ENCODE measurements at regions not wholly inside any gene's neighbourhood (a gene's known extent, or its start where the extent isn't known, plus 50 kb on each side); places are given as distances from the start of the nearest gene placed in this dataset.

DNA sequence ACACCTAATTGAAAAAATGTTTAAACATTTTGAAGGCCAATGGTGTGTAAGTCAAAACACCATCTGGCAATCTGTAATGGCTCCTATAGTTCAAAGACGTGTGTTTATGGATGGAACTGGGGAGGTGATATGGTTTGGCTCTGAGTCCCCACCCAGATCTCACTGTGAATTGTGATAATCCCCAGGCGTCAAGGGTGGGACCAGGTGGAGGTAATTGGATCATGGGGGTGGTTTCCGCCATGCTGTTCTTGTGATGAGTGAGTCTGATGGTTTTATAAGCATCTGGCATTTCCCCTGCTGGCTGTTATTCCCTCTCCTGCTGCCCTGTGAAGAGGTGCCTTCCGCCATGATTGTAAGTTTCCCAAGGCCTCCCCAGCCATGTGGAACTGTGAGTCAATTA, 52.2 kb downstream of the ADRA2C start:
- Mint-ChIP-seq H3K27ac (no peak overlapping the region), H3K36me3 (no peaks in the 10 kb centered on the region), H3K9me3 (no peaks in the 10 kb centered on the region), H3K4me3 (no peak overlapping the region), H3K4me1 (peaks cover 7% of the 10 kb centered on the region)
- ATAC-seq (no peak), DNase-seq (ENCODE audit: low spot score in 2 of 2) (no peak)

DNA sequence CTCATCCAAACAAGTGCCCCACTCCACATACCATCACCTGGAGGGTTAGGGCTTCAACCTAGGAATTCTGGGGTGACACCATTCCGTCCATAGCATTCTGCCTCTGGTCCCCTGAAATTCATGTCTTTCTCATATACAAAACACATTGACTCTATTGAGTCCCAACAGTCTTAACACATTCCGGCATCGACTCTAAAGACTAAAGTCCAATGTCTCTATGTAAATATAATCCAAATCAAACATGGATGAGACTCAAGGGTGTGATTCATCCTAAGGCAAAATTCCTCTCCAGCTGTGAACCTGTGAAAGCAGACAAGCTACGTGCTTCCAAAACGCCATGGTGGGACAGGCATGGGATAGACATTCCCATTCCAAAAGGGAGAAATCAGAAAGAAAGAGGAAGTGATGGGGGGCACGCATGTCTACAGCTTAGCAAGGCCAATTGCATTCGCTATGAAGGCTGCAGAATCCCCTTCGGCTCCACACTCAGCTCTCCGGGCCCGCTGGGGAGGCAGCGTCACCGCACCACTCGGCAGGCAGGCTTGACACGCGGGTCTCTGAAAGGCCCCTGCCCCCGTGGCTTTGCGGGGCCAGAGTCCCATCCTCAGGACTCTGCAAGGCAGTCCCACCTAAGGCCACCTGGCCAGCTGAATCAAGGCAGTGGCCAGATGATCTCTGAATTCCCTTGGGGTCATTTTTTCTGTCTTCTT, 53.2 kb downstream of the ADRA2C start:
- no peak for DNase-seq (ENCODE audit: low spot score in 2 of 2)
- Mint-ChIP-seq H3K27ac (no peak overlapping the region), H3K9me3 (no peaks in the 10 kb centered on the region), H3K4me1 (peaks cover 7% of the 10 kb centered on the region), H3K4me3 (no peak overlapping the region), H3K36me3 (no peaks in the 10 kb centered on the region)
- ATAC-seq: no peak

DNA sequence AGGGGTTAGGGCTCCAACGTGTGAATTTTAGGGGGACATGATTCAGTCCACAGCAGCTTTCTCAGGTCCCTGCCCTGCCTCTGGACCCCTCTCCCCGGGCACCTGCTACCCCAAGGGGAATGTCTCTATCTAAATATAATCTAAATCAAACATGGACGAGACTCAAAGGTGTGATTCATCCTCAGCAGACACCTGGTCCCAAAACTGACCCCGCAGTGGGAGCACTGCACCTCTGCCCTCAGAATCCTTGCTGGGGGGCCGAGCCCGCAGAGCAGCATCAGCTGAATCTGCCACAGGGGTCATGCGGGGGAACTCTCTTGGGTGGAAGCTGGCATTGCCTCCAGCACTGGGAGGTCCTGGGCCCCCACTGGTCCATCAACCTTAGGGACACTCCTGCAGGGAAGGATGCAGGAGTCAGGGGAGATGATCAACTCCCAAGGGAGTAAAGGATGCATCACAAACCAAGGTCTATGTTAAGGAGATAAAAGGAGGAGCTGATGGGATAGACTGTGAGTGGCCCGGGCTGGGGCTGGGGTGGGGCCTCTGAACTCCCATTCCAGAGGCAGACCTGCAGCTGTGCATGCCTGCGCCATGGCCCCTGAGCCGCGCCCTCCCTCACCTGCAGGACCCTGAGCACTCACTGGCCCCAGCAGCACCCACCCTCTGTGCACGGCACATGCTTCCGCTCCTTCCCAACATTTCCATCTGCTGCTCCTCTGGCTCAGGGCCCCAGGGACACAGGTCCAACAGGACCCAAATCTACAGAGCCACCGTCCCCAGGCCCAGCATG, 54.0 kb downstream of the ADRA2C start:
- DNase-seq (ENCODE audit: low spot score in 2 of 2): no peak
- no peak for ATAC-seq
- no peak overlapping the region for H3K27ac Mint-ChIP-seq
- H3K4me3 Mint-ChIP-seq: no peak overlapping the region
- peaks cover 13% of the 10 kb centered on the region for H3K4me1 Mint-ChIP-seq
- no peaks in the 10 kb centered on the region for H3K9me3 Mint-ChIP-seq
- H3K36me3 Mint-ChIP-seq: no peaks in the 10 kb centered on the region

DNA sequence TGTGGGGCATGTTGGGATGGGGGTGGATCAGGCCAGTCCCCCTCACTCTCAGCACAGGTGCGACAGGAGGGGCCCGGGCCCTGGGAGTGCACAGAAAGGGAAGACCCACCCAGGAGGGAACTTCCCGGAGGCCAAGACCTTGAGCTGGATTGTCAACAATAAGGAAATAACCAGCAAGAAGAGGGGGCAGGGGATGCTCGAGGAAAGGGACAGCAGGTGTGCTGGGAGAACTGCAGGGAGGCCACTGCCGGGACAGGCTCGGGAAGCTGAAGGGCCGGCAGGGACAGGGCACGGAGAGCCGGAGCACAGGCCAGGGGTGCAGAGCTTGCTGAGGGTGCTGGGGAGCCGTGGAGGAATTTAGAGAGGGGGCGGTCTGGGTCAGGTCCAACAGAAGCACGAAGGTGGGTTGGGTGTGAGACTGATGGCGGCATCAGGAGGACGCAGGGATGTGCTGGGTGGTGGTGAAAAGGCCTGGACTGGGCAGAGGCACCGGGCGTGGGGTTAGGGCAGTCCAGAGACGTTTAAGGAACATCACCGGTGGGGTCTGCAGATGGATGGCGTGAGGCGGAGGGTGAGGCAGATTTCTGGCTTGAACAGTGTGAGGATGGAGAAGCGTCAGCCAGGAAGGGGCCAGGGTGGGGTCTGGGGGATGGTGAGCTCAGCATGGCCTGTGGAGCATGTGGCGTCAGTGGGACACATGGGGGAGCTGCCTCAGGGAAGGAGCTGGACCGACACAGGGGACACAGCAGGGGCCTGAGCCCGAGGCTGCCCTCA, 54.8 kb downstream of the ADRA2C start:
- Mint-ChIP-seq H3K4me1 (peaks cover 14% of the 10 kb centered on the region), H3K27ac (no peak overlapping the region), H3K9me3 (no peaks in the 10 kb centered on the region), H3K36me3 (no peaks in the 10 kb centered on the region), H3K4me3 (no peak overlapping the region)
- no peak for DNase-seq (ENCODE audit: low spot score in 2 of 2)
- no peak for ATAC-seq

DNA sequence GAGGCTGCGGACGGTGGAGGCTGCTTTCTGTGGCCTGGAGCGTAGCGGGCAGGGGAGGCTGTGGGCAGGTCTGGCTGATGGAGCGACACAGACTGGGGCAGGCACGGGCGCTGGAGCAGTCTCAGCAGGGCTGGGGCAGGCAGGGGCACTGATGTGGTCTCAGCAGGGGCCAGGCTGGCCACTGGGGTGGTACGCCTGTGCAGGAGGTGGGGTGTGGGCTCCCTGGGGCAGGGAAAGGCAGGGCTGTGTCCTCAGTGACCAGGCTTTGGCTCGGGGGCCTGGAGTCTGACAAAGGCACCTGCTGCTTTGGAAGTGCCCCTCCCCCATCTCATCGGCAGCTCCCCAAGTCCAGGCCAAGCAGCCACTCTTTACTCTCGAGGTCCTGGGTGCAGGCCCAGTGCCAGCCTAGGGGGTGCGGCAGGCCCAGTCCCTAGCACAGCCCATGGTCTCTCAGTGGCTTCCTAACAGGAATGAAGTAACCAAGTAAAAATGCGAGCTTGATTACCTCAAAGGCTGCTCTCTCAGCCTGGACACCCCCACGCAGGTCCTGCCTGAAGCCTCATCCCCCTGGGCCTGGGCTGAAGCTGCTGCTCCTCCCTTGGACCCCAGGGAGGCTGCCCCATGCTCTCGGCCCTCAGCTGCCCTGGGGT, 55.5 kb downstream of the ADRA2C start:
- Mint-ChIP-seq H3K4me1 (peaks cover 14% of the 10 kb centered on the region), H3K27ac (no peak overlapping the region), H3K36me3 (no peaks in the 10 kb centered on the region), H3K9me3 (no peaks in the 10 kb centered on the region), H3K4me3 (no peak overlapping the region)
- DNase-seq (ENCODE audit: low spot score in 2 of 2): no peak
- no peak for ATAC-seq

DNA sequence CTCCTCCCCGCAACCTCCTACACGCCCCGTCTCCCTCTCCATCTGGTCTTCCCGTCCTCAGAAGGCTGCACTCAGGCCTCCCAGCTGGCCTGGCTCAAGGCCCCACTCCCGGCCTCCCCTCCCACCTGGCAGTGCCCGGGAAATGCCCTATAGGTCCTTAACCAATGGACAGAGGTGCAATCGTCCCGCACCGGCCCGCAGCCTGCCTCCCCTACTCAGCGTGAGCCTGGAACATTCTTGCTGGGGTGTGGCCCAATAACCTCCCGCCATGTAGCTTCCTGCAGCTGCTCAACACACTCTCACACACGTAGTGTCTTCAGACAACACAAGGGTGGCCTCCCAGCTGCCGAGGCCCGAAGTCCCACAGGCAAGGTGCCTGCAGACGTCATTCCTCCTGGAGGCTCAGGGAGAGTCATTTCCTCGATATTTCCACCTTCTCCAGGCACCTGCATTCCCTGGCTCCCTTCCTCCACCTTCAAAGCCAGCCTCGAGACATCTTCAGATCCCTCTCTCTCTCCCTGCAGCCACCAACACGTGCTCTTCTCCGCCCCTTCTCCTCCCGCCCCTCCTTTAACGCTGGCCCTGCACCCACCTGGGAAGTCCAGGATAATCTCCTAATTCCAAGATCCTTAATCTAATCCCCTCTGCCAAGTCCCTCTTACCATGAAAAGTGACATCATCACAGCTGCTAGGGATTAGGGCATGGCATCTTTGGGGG, 56.2 kb downstream of the ADRA2C start:
- Mint-ChIP-seq H3K4me3 (no peak overlapping the region), H3K27ac (no peak overlapping the region), H3K4me1 (peaks cover 14% of the 10 kb centered on the region), H3K36me3 (no peaks in the 10 kb centered on the region), H3K9me3 (no peaks in the 10 kb centered on the region)
- DNase-seq (ENCODE audit: low spot score in 2 of 2): no peak
- ATAC-seq: no peak

DNA sequence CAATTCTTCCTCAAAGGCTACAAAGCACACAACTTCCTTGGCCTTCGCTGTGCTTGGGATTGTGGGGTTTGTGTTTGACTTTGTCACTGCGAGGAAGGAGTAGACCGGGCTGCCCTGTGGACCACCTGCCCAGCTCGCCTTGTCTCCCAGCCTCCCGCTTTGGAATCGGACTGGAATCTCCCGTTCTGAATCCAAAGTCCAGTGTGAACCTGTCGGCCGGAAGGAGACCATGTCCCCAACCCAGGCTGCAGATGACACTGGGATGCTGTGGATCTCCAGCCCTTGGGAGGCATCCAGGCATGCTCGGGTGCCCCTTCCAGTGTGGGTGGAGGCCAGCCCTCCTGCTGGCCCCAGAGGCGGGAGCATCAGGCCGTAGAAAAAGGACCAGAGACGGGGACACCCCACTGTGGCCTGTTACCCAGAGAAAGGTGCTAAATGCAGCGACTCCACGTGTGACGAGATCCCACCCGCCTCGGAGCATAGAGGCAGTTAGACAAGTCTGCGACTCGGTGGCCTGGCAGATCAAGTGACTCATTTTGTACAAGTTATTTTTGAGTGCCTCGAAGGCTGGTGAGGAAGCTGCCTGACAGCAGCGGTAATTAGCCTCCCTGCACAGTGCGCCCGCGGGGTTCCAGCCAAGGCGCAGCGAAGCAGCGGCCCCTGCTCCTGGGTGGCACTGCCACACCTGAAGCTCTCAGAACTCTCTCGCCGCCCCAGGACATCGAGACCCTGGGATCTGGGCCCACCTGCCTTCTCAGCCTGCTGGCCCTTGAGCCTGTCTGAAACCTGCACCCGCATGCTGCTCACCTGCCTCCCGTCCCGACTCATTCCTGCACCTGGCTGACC, 57.5 kb downstream of the ADRA2C start:
- no peaks in the 10 kb centered on the region for H3K9me3 Mint-ChIP-seq

DNA sequence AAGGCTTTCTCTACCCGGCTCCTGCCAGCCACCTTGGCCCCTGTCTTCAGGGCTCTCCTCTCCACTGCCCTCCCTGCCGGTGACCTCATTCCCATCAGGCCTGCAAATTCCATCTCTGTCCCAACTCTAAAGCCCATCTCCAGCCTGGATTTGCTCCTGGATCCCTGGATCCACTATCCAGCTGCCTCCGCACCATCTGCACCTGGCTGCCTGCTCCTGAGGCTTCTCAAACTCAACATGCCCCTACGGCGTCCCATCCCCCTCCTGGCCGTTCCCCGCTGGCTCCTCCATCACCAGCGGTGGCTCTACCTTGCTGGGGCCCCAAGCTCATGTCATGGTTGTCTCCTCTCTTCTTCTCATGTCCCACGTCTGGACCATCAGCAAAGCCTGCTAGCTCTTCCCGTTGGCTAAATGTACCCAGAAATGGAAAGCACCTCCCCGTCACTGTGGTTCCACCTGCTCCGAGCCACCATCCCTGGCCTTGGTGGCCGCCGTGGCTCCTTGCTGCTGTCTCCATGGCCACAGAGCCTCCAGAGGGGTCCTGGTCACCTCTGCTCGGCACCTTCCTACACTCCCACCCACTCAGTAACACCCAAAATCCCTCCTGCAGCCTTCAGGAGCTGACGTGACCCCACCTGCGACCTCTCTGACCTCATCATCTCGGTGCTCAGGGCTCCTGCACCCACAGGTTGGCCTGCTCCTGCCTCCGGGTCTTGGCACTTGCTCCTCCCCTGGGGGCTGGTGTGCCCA, 58.5 kb downstream of the ADRA2C start:
- DNase-seq (ENCODE audit: low spot score in 2 of 2) (no peak), ATAC-seq (no peak)
- Mint-ChIP-seq H3K4me1 (peaks cover 14% of the 10 kb centered on the region), H3K4me3 (no peak overlapping the region), H3K27ac (no peak overlapping the region), H3K36me3 (no peaks in the 10 kb centered on the region), H3K9me3 (no peaks in the 10 kb centered on the region)

More for the DNA sequence above, 57.5 kb downstream of the ADRA2C start:
- Mint-ChIP-seq H3K4me1 (peaks cover 14% of the 10 kb centered on the region), H3K27ac (no peak overlapping the region), H3K36me3 (no peaks in the 10 kb centered on the region), H3K4me3 (no peak overlapping the region)
- ATAC-seq (no peak), DNase-seq (ENCODE audit: low spot score in 2 of 2) (no peak)

DNA sequence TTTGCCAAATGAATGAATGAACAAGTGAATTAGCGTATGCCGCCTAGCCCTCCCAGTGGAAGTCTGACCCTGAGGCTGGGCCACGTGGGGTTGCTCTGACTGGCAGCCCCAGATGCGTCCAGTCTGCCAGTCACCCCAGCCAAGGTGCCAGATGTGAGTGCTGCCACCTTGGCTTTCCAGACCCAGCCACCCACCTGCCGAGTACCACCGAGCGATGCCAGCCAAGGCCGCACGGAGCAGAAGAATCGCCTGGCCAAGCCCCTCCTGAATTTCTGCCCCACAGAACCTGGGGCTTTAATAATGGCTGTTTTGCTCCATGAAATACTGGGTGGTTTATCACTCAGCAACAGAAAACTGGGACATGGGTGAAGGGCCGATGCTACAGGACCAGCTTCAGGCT, 59.3 kb downstream of the ADRA2C start:
- Mint-ChIP-seq H3K9me3 (no peaks in the 10 kb centered on the region), H3K36me3 (no peaks in the 10 kb centered on the region), H3K4me3 (no peak overlapping the region), H3K4me1 (peaks cover 14% of the 10 kb centered on the region), H3K27ac (no peak overlapping the region)
- no peak for ATAC-seq
- no peak for DNase-seq (ENCODE audit: low spot score in 2 of 2)

DNA sequence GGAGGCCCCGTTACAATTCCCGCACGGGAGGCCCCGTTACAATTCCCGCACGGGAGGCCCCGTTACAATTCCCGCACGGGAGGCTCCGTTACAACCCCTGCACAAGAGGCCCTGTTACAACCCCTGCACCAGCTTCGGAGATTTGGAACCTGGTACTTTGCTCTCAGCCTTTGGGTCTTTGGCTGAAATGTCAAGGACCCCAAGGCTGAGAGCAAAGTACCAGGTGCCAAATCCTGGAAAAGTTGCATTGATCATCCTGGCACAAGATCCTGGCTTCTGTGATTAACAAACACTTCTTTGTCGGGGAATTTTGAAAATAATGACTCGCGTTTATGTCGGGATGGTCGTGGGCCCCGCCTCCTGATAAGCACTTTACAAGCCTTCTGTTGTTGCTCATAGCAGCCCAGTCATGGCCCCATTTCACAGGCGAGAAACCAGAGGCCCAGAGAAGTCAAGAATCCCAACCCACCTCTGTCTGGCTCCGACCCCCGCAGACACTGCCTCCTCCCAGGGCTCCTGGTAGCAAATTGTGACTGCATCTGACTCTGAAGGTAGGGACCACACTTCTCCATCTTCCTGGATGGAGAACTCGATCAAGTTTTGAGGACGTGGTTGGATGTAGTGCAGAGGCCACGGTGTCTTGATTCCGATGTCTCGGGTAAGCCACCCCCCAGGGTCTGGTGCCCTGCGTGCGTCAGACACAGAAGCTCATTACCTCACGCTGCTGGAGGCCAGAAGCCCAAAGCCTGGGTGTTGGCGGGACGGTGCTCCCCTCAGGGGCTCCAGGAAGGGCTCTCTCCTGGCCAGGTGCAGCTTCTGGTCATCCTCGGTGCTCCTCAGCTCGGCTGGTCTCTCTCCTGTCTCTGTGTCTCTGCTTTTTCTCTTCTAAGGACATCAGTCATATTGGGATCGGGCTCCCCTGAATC, 60.3 kb downstream of the ADRA2C start:
- Mint-ChIP-seq H3K4me1 (peaks cover 14% of the 10 kb centered on the region), H3K27ac (no peak overlapping the region), H3K9me3 (no peaks in the 10 kb centered on the region), H3K36me3 (no peaks in the 10 kb centered on the region), H3K4me3 (no peak overlapping the region)
- no peak for ATAC-seq
- DNase-seq (ENCODE audit: low spot score in 2 of 2): no peak

DNA sequence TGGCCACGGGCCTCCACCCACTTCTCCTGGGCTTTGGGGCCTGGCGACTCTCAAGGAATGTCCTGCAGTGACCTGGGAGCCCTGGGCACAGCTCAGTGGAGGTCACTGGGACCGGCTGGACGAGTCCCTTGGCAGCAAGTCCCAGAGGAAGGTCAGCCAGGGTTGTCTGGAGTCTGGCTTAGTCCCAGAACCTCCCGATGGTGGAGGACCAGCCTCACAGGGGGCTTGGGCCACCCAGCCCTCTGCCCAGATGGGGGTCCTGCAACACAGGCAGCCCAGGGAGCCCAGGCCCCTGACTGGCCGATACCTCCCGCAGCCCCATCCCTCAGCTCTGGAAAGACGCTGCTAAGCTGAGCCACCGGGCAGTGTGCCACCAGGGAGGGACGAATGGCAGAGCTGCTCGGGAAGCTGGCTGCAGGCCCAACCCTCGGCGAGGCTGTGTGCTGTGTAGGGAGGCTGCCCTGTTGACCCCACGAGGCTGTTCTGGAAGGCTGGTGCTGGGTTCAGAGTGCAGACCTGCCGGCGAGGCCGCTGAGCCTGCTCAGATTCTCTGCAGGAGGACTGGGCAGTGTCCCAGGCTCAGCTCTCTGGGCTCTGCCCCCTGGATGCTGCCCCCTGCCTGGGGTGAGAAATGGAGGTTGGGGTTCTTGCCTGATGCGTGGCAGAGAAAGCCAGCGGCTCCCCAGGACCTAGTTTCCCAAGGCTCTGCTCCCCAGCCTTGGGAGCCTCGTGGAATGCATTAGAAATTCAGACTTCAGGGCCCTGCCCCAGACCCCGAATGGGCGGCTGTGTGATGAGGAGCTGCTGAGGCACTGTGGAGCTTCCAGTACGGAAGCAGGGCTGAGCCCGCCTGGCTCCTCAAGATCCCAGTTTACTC, 61.7 kb downstream of the ADRA2C start:
- DNase-seq (ENCODE audit: low spot score in 2 of 2): no peak
- Mint-ChIP-seq H3K36me3 (no peaks in the 10 kb centered on the region), H3K4me1 (peaks cover 7% of the 10 kb centered on the region), H3K9me3 (no peaks in the 10 kb centered on the region), H3K4me3 (no peak overlapping the region), H3K27ac (no peak overlapping the region)
- ATAC-seq: no peak

DNA sequence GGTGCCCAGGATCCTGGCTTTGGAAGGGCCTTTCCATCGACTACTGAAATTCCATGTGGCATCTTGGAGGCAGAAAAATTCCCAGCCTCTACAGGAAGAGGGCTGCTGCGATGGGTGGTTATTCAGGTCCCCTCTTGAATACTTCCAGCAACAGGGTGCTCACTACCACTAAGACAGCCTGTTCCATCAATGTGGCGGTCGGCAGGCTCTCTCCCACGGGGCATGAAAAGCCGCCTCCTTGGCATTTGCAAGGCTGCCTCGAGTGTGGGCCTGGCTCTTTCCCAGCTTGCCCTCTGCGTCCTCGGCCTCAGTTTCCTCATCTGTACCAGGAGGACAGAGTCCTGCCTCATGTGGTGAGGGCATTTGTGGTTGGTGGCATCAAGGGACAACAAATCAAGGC, 62.4 kb downstream of the ADRA2C start:
- no peak overlapping the region for H3K27ac Mint-ChIP-seq
- ATAC-seq: no peak
- no peak overlapping the region for H3K4me3 Mint-ChIP-seq
- DNase-seq (ENCODE audit: low spot score in 2 of 2): no peak
- H3K36me3 Mint-ChIP-seq: no peaks in the 10 kb centered on the region
- H3K9me3 Mint-ChIP-seq: no peaks in the 10 kb centered on the region
- H3K4me1 Mint-ChIP-seq: peaks cover 12% of the 10 kb centered on the region
